DMS53 treated with DMSO at 0.1 percent for 48 hours (cell line): ENCODE measurements at regions not wholly inside any gene's neighbourhood (a gene's known extent, or its start where the extent isn't known, plus 50 kb on each side); places are given as distances from the start of the nearest gene placed in this dataset.

Source experiments
- DNase-seq: peaks from one replicate; lab custom pipeline; 2025; ENCODE audit not compliant: unreplicated experiment; lab: John Stamatoyannopoulos, UW

DNA sequence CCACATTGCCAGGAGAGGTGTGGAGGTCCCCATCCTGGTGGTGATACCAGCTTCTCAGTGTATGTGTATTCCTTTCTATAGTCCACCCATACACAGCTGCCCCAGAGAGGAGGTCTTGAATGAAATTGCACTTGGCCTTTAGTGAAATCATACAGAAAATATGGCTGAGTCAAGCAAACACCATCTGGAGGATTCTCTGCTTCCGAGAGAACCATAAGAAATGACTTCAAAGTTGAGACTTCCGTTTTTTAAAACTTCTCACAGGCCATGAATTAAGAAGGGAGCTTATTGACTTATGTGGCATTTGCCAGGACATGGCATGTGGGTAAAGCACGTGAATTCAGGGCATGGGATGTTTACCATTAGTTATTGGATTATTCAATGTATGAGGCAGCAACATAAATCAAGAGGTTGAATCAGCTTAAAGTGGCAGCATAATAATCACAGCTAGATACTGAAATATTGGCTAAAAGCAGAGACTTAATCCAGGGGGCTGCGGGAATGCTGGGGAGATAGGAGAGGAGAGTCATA, 119.1 kb upstream of the MTNR1B start:
- DNase-seq = no peak

DNA sequence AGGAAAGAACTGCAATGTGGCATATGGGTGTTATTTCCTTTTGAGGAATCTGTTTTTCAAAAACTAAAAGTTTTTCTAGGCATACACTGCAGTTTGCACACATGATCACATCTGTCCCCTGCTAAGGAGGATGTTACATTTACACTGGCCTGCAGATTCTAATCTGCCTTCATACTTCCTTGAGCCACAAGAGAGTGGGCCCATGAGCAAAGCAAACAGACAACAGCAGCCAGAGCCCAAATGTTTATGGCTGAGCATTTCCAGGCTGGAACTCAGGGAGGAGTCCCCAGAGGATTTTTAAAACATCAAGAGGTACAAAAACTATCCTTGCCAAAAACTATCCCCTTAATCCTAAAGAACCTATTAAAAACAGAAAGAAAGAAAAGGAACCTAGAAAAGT, 117.2 kb upstream of the MTNR1B start:
- no peak for DNase-seq

DNA sequence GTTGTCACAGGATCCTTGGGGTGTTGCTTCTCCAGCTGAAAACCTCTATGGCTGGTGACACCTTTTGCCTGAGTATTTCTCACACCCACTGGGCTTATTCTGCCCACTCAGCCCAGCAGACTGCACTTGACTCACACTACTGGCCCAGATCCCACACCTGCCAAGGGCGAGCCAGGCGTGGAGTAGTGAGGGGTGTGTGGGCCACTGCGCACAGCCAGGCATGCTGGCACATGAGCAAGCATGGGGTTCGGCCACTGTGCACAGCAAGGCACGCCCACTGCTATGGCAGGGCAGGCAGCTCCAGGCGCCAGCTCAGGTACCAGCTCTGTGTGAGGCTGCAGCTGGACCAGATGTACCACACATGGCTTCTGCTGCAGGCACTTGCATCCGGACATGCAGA, 116.5 kb upstream of the MTNR1B start:
- DNase-seq = no peak

DNA sequence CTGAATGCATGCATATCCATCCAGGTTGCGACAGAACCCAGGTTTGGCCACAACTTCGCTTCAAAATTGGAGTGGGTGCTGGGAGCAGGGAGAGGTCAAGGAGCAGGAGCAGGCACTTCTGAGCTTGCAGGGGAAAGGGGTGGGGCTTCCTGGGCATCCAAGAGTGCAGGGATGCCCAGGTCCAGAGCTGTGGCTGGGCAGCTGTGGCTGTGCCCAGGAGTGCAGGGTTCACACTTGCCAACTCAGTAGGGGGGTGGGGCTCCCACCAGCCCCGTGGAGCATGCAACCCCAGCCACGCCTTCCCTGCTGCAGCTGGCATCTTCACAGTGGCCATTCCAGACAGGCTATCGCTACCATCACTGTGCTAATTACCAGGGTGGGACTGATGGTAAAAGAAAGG, 115.3 kb upstream of the MTNR1B start:
- no peak for DNase-seq

DNA sequence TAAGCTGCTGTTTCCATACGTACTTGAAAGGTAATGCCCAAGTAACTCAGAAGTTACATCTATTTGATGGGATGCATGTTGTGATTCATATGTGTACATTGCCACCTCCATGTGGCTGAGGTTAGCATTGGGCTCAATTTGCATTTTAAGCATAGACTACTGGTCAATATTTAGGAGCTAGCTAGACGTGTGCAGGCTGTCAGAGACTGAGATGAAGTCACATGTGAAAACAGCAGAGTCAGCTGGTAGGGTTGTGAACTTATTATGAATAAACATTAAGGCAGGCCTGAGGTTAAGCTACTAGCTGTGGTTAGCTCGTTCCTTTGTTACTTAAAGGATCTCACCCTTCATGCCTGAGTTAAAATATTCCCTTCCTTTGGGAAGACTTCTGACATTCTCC, 114.5 kb upstream of the MTNR1B start:
- no peak for DNase-seq

DNA sequence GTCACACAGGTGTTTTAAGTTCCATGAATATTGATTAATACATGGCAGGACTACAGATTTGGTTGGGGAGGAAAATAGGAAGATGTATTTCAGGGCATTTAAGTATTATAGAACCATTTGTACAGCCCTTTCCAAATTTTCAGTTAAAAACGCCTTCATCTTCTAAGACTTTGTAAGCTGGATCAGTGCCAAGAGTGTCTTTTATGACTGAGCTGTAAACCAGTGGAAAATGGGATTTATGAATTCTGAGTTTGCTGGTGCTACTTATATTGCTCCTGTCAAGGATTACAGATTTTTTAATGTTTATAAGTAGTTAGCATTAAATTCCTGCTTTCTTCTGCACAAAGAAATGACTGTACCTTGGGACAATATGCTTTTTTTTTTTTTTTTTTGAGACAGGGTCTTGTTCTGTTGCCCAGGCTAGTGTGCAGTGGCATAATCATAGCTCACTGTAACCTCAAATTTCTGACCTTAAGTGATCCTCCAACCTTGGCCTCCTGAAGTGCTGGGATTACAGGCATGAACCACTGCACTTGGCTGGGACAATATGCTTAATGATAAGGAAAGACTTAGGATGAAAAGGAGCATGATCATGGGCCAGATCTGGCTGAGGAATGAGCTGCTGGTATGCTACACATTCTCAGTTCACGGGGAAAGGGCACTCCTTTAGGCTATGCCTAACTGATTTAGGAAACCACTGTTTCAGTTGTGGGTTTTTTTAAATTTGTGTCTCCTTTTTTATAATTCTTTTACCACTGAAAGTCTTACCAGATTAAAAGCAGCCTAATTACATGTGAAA, 113.6 kb upstream of the MTNR1B start:
- no peak for DNase-seq

DNA sequence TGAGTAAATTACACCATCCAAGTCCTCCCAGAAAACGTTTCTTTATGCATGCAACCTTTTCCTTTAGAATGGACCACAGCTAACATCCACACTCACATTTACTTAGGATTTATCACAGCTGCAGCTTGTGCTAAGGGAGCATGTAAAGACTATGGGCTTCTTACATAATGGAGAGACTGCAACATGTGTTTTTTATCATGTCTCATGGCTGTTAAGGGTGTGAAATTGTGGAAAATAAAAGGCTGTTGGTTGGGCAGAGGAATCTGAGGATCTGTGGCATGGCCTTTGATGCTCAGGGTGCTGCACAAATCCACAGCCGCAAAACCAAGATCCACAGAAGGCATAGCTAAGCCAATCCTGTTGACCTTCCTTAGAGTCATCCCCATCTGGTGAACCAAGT, 112.0 kb upstream of the MTNR1B start:
- no peak for DNase-seq

DNA sequence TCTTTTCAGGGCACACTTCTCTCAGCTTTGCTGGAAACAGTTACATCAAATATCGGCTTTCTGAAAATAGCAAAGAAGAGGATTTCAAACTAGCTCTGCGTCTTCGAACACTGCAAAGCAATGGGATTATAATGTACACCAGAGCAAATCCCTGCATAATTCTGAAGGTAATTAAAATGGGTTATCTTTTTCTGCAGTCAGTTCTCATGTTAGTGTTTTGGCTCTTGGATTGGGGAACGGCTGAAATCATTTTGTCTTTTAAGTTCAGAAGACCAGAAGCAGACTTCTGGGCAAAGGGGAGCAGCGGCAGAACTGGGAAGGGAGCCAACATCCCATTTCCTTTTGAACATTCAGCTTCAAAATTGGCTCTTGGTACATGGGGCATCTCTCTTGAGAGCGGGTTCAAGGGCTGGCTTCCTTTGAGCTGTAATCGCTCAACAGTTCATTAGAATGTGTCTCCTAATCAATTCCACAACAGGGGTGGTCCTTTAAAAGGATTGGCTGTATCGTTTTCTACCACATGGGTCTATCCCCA, 110.2 kb upstream of the MTNR1B start:
- no peak for DNase-seq

DNA sequence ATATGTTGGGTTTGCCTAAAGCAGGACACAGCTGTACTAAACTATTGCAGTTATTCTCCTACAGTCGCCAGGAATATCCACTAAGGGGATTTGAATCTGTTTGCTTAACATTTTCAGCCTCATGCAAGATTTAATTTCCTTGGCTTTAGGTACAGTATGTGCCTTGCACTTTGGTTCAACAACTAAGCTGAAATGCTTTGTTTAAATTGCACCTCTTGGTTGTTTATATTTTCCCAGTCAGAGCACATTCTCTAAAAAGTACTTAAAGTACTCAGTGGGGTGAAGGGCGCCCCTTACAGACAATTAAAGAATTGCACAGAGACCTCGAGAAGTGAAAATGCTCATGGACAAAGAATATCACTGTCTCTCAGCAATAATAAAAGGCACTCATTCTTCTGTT, 107.8 kb upstream of the MTNR1B start:
- DNase-seq = no peak

DNA sequence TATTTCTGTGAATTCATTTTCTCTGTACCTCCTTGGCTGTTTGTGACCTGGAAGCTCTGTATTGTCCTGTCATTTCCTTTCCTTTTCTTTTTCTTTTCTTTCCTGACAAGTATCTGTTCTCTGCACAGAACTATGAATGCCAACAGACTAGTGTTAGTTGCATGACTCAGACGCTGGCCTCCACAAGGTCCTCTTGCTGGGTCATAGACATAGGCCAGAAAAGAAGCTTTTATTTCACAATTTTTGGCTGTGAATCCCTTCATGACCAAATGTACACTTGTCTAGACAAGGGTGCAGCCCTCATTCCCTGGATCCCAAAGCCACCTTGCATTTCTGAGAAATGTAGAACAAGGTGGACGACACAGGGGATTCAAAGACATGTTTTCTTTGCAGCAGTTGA, 104.1 kb upstream of the MTNR1B start:
- no peak for DNase-seq

DNA sequence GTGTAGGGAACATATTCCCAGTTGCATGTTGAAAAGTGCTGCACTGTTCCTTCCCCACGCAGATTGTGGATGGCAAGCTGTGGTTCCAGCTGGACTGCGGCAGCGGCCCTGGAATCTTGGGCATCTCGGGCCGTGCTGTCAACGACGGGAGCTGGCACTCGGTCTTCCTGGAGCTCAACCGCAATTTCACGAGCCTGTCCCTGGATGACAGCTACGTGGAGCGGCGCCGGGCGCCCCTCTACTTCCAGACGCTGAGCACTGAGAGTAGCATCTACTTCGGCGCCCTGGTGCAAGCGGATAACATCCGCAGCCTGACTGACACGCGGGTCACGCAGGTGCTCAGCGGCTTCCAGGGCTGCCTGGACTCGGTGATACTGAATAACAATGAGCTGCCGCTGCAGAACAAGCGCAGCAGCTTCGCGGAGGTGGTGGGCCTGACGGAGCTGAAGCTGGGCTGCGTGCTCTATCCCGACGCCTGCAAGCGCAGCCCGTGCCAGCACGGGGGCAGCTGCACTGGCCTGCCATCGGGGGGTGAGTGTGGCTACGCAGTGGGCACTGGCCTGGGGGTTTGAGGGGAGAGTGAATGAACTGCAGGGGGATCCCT, 102.7 kb upstream of the MTNR1B start:
- DNase-seq = no peak

DNA sequence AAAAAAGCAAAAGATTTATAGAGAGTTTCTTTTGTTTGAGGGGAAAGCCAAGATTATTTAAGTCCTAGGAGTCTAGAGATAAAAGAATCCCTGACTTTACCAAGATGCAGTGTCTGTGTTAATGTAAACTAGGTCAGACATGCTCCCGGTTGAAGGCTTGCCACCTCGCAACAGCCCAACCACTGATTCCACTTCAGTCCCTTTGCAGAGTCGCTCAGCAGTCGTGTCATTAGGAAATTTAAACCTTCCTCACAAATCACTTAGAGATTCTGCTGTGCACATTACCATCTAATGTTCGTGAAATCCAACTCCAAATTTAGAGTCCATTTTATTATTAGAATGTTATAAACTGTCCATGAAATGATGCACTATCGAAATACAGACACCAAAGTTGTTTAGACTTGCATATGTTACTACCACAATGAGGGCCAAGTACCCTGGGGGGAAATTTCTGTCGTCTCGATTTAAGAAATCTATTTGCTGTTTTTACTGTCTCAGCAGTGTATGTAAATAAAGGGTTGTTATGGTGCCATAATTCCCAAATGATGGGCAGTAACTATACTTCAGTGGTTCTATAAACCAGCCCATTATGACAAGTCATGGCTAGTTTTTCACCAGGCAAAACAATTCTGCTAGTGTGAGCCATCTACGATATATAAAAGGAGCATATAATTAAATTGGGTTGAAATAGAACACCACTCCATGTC, 101.4 kb upstream of the MTNR1B start:
- no peak for DNase-seq

DNA sequence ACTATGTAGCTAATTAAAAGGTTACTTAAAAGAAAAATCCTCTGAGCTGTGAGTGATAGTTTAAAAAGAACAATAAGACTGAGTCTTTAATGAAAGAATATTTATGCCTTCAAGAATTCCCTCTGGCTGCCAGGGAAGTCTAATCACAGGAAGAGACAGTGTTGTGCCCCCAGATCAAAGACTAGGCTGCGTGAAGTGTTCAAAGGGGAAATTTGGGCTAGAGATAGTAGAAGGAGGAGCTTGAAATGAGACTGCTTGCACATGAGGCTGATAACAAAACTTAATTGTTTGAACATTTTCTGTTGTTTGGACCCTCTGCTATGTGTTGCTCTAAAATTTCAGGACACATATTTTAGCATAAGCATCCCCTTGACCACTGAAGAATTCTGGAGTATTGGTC, 99.7 kb upstream of the MTNR1B start:
- no peak for DNase-seq

DNA sequence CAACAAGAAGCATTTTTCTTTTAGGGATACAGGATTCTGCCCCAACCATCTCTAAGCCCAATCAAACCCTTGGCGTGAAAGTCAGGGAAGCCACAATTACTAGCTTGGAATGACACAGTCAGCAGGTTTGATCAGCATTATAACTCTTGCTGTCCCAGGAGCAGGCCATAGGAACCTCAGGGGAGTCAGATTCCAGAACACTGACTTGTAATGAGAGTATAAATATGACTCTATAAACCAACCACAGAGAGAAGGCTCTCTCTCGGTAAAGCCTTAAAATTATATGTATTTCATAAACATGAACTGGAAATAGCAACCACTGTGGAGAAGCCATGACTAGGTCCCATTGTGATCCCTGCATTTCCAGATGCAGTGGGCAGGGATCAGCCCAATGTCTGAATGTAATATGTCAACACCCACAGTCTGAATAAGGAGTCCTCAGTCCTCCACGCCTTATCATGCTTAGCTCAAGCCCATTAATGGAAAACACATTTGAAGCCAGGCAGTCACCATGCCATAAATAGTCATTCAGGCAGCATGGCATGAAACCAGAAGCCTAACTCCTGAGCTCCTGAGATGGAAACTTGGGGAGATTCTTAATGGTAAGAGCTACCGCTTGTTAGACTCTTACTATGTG, 99.1 kb upstream of the MTNR1B start:
- DNase-seq = no peak

DNA sequence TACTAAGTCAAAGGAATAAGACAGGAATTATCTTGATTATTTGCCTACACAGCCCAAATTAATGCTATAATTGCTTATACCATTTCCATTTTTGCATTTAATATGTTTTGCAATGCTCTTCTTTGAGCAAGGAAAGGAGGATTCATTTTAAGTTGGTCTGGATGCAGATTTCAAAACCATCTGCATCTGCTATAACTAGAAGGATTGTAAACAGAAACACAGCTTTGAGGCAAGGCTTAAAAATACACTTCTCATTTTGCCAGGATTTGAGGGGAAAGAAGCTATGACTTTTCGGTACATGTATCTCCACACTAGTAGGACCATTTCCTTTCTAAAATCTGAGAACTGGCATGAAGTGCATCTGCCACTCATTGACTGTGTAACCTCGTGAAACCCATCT, 95.9 kb upstream of the MTNR1B start:
- no peak for DNase-seq

DNA sequence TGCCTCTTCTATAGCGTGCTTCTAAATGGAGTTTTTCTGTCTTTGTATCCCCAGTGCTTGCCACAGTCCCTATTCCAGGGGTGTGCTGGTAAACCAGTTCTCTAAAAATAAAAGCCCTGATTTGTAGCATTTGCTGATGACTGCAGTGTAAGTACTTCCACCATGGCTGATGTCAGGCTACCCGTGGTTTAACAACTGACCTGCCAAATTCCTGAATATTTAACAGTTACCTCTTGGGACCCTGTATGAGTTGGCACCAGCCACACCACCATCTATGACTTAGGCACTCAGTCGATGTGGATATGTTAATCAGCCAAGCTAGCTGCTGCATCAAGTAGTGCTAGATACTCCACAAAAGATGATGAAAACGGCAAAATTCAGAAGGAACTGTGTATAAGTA, 94.0 kb upstream of the MTNR1B start:
- no peak for DNase-seq

DNA sequence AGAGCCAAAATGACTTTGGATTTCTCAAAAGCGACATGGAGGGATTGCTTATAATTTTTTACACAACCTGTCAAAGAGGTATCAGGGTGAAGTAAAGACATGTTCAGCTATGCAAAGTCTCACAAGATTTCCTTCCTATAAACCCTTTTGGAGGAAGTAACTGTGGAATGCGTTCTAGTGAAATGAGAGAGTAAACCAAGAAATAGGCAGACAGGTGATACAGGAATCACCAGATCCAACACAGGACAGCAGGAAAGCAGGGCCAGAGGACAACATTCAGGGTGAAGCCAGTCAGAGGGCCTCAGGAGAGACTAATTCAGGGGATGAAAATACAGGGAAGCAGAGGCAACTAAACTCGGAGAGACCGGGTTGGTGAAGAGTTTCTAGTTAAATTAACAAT, 90.4 kb upstream of the MTNR1B start:
- no peak for DNase-seq

DNA sequence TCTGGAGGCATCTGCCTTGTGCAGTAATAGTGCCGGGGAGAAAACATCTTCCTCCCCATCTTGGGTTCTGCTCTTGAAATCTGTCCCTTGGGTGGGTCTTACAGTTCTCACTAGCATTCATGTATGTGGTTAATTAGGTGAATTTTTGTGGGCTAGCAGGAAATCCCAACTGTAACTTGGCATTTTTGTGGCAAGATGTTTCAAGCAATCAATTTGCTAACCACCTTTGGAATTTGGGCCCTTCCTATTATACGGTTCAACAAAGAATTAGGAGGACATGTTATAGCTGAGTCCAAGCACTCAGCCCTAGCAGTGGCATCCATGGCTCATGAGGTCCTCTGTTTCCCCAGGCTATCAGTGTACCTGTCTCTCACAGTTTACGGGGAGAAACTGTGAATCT, 89.1 kb upstream of the MTNR1B start:
- DNase-seq = no peak

DNA sequence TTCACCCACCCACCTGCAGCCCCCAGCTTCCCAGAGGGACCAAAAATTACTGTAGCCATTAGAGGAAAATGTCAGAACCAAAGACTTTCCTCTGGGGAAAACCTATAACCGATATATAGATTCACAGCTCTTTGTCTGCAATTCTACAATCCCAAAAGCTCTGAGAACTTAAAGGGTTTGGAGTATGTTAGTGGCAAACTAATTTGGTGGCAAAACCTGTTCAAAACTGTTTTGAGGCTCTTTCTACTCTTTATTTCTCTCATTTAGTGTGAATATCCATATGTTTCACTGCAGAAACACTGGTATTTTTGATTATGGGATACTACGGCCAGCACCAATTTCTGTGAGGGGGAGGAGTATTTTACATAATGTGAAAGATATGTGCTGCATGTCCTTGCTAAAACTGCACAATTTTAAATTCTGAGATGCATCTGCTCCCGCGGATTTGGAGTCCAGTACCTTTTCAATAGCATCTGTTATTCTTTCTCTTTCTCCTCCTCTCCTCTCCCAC, 87.5 kb upstream of the MTNR1B start:
- DNase-seq = no peak

DNA sequence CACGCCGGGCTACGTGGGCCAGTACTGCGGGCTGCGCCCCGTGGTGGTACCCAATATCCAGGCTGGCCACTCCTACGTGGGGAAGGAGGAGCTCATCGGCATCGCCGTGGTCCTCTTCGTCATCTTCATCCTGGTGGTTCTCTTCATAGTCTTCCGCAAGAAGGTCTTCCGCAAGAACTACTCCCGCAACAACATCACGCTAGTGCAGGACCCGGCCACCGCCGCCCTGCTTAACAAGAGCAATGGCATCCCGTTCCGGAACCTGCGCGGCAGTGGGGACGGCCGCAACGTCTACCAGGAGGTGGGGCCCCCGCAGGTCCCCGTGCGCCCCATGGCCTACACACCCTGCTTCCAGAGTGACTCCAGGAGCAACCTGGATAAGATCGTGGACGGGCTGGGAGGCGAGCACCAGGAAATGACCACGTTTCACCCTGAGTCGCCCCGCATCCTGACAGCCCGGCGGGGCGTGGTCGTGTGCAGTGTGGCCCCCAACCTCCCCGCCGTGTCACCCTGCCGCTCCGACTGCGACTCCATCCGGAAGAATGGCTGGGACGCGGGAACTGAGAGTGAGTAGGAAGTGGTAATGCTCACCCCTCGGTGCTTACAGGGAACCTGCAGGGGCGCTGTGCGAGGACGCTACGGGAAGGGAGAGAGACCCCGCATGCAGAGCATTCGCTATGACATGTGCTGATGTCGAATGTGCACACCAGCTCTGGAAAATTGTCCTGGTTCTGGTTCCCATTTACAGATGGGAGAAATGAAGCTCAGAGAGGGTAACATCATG, 86.4 kb upstream of the MTNR1B start:
- no peak for DNase-seq
